GM12874 (cell line): ENCODE measurements at regions not wholly inside any gene's neighbourhood (a gene's known extent, or its start where the extent isn't known, plus 50 kb on each side); places are given as distances from the start of the nearest gene placed in this dataset.

Experiments used
- TF ChIP-seq, protein P1 (sequence below): IDR thresholded peaks from 2 replicates; pipeline ENCODE4 v1.5.1; 2011; ENCODE audit warnings: low read depth, mild to moderate bottlenecking, control low read depth, low read length, moderate library complexity; ENCODE audit not compliant: insufficient read depth

DNA sequence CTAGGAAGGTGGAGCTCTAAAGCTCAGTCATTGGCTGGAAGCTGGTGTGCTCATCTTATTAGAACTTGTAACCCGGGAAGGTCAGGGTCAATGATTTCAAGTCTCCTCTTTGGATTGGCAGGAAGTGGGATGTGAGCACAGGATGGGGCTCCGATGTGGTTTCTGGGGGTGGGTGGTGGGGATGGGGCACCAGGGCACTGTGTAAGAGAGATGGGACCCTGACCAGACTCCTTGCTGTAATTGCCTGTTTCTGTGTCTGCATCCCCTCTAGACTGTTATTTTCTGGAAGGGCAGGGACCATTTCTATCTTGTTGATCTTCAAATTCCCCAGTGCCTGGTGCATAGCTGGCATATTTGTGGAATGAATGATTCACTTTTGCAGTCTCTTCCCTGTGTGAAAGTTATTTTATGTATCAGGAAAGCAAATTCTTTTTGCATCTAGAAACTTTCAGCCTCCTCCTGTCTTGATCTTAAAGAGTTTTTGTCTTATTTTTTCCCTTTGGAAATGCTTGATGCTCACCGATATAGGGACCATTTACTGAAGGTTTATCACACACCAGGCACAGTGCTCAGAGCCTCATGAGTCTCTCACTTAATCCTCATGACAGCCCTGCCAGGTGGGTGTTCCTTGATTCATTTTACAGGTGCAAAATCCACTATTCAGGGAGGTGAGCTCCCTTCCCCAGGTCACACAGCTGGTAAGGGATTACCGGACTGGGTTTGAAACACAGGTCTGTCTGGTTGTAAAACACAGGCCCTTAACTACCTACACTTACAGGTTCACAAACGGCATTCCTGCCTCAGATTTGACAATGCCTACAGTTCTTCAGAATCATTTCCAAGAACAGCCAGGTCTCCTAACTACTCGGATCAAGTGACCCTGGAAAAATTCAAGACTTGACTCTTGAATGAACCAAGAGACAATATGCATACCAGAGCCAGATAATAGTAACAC is 86.9 kb upstream of the IGF1 start:
- TF ChIP-seq, protein P1, sequence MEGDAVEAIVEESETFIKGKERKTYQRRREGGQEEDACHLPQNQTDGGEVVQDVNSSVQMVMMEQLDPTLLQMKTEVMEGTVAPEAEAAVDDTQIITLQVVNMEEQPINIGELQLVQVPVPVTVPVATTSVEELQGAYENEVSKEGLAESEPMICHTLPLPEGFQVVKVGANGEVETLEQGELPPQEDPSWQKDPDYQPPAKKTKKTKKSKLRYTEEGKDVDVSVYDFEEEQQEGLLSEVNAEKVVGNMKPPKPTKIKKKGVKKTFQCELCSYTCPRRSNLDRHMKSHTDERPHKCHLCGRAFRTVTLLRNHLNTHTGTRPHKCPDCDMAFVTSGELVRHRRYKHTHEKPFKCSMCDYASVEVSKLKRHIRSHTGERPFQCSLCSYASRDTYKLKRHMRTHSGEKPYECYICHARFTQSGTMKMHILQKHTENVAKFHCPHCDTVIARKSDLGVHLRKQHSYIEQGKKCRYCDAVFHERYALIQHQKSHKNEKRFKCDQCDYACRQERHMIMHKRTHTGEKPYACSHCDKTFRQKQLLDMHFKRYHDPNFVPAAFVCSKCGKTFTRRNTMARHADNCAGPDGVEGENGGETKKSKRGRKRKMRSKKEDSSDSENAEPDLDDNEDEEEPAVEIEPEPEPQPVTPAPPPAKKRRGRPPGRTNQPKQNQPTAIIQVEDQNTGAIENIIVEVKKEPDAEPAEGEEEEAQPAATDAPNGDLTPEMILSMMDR, result no peak

DNA sequence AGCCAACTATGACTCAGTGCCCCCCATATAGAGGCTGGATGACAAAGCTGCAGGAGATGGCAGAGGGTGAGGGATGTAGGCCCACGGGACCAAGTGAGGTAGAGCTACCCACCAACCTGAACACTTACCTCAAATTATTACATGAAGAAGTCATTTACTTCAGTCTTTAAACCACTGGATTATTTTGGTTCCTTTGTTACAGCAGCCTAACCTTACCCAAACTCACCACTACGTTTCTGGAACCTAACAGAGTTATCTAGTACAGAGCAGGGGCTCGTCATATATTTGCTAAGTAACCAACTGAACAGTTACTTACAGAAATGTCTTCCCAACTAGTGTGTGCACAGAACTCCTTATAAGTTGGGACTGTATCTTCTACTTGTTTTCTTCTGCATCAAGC is 85.2 kb upstream of the IGF1 start:
- TF ChIP-seq, protein P1, result no peak

DNA sequence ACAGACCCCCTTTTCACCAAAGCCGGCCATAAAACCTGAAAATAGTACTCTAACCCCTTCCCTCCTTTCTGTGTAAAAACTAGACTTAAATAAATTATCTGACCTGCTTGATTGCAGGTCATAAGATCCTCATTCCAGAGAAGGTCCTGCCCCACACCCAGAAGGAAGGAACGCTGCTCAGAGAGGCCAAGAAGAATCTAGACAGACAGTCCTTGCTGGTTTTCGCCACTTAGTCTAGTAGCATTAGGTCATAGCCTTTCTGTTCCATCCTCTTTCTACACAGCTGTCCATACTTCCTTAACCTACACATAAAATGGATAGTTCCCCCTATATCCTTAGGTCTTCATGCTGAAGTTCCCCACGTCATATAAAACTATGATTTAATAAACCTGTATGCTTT is 83.7 kb upstream of the IGF1 start:
- TF ChIP-seq, protein P1, result no peak

DNA sequence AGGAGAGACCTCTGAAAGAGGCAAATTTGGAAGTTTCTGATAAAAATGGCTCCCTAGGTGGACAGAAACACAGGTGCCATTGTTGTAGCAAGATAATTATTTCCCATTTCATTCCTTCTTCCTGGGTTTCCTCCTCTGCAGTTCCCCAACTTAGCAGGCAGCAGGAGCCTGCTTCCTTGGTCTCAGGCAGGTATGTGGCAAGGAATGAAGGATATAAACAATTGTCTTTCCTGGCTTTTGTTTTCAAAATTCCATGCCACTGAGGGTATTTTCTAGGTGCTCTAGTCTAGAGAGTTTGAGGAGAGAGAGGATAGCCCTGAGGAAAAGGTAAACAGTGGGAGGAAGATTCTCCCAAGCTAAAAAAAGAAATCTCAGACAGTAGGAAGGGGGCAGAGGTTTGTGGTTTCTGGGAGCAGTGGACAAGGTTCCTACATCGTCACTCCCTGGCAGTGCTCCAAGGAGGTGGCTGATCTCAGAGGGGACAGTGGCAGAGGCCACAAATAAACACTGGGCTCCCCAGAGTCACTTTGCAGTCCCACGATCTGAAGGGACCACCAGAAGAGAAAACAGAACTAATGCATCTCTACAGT is 82.6 kb upstream of the IGF1 start:
- TF ChIP-seq, protein P1, result no peak

DNA sequence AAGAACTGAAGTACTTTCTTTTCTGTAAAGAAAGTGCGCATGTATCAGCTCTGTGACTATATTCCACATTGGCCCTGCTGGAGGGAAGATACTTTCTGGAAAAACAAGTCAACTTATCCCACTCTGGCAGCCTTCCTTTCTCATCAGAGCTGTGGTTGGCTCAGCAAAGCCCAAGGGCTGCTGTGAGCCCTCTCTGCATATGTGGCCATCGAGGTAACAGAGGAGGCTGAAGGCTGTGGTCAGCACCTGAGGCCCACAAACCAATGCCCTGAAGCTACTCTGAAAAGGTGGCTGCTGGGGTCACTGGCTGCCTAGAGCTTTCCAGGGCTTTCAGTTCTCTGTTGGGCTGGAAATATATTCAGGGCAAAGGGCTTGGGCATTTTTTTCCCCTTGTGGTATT is 70.8 kb upstream of the IGF1 start:
- TF ChIP-seq, protein P1, result no peak

DNA sequence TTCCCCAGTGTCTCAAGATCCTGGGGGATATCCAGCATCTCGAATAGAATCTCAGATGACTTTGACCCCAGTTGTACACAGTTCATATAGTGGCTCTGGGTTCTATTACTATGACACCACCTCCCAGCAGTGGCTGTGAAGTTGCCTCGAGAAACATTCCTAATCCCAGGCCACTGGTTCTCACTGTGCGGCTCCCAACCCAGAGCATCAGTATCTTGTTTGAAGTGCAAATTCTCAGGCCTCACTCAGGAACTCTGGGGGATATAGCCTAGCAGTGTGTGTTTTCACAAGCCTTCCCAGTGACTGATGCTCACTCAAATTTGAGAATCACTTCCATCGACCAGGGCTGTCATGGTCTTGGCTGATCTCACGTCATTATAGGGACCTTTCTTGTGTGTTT is 69.3 kb upstream of the IGF1 start:
- TF ChIP-seq, protein P1, result no peak

DNA sequence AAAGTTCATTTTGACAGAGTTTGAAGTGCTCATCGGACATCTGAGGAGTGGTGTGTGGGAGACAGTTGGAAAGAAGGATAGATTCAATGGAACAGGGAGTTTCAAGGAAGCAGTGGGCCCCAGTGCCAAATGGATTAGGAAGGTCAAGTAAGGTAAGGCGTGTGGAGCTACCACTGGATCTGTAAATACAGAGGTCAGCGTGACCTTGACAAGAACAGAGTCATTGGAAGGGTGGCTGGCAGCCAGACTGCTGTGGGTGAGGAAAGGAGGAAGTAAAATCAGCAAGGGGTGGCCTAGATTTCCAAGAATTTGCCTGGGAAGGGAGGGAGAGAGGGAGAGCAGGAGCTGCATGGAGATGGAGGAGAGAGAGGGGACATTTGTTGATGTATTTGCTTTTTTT is 68.2 kb upstream of the IGF1 start:
- TF ChIP-seq, protein P1, result no peak
